ENCODE measurements at regions not wholly inside any gene's neighbourhood (a gene's known extent, or its start where the extent isn't known, plus 50 kb on each side); places are given as distances from the start of the nearest gene placed in this dataset.

DNA sequence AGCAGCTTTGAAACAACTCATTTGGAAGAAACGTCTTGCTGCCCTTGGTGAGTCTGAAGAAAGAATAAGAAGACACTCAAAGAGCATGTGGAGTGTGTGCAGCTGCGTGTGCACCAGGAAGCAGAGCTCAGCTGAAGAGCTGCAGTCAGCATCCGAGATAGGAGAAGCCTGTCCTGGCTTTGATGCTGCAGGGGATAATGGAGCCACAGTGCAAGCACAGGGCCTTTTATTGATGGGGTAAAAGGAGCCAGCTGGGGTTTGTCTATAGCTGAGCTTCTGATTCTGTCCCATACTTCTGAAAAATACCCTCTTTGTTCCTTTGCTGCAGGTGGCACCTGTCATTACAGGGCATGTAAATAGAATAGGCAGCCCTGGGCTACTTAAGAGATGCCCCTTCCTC is 375.7 kb upstream of the ZNF462 start:
- TF ChIP-seq CEBPB (IDR thresholded peaks at IDR 0.05) = no peak
- TF ChIP-seq, protein P1, sequence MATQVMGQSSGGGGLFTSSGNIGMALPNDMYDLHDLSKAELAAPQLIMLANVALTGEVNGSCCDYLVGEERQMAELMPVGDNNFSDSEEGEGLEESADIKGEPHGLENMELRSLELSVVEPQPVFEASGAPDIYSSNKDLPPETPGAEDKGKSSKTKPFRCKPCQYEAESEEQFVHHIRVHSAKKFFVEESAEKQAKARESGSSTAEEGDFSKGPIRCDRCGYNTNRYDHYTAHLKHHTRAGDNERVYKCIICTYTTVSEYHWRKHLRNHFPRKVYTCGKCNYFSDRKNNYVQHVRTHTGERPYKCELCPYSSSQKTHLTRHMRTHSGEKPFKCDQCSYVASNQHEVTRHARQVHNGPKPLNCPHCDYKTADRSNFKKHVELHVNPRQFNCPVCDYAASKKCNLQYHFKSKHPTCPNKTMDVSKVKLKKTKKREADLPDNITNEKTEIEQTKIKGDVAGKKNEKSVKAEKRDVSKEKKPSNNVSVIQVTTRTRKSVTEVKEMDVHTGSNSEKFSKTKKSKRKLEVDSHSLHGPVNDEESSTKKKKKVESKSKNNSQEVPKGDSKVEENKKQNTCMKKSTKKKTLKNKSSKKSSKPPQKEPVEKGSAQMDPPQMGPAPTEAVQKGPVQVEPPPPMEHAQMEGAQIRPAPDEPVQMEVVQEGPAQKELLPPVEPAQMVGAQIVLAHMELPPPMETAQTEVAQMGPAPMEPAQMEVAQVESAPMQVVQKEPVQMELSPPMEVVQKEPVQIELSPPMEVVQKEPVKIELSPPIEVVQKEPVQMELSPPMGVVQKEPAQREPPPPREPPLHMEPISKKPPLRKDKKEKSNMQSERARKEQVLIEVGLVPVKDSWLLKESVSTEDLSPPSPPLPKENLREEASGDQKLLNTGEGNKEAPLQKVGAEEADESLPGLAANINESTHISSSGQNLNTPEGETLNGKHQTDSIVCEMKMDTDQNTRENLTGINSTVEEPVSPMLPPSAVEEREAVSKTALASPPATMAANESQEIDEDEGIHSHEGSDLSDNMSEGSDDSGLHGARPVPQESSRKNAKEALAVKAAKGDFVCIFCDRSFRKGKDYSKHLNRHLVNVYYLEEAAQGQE (IDR thresholded peaks at IDR 0.05; ENCODE audit: low read depth) = no peak
- TF ChIP-seq ZBTB7A (IDR thresholded peaks at IDR 0.05; ENCODE audit: low read depth) = no peak
- TF ChIP-seq FOXM1 (IDR thresholded peaks at IDR 0.05; ENCODE audit: borderline replicate concordance, low read depth) = no peak
